ENCODE measurements at regions not wholly inside any gene's neighbourhood (a gene's known extent, or its start where the extent isn't known, plus 50 kb on each side); places are given as distances from the start of the nearest gene placed in this dataset.

DNA sequence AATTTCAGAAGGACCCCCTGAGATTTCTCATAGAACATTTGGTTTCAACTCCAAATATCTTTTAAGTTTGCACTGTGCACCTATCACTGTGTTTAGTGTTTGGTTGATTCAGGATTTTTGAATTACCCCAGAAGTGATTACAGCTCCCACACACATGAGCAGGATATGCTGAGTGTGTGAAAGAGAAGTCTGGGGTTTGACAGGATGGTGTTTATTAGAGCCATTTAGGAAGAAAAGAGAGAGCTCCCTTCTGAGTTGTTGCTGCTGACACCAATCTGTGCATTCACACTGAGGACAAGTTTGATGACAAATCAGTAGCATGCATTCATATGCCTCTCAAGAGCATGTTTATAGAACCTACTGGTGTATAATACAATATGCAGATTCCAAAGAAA is 118.1 kb downstream of the RPL22L1 start:
- DNase-seq = no peak

DNA sequence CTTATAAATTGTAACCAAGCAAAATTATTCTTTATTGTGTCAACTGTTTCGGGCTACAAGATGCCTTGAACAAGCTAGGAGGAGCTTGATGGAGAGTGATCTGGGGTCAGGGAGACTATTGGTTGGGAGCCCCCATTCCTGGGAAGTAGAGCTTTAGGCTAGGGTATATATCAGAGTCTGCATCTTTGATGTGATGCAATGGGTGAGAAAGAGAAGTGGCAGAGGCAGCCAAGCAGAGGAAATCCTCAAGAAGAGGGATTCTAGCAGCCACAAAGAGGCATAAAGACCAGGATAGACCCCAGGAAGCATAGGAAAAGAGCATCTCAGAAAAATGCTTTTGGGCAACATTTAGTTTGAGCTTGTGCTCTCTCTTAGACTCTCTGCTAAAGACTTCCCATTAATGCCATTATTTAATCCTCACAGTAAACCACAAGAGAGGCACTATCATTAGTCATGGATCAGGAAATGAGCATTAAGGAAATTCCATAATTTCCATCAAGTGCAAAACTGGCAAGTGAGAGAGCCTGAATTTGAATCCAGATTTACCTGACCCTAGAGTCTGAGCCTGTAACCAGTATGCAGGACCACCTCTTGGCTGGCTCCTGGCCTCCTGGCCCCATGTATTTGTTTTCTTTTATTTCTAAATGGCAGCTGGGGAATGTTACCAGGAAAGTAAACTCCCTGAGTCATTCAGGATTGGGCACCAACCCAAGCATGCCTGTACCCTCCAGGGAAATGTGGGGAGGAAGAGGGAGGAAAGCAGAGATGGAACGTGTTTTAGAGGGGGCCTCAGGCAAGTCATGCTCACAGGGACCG is 118.7 kb downstream of the RPL22L1 start:
- DNase-seq = no peak

DNA sequence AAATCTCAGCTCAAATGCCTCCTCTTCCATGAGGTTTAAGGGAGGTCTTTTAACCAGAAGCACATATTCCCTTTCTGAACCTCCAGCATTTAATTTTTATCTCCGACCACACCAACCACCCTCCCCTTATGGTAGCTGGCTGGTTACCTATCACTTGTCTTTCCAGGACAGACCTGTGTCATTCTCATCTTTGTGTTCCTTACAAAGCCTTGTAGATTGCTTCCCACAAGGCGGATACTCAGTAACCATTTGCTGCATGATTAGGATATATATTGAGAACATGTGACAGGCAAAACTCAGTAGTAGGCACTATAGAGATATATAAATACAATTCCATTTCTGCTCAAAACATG is 119.5 kb downstream of the RPL22L1 start:
- DNase-seq = no peak

DNA sequence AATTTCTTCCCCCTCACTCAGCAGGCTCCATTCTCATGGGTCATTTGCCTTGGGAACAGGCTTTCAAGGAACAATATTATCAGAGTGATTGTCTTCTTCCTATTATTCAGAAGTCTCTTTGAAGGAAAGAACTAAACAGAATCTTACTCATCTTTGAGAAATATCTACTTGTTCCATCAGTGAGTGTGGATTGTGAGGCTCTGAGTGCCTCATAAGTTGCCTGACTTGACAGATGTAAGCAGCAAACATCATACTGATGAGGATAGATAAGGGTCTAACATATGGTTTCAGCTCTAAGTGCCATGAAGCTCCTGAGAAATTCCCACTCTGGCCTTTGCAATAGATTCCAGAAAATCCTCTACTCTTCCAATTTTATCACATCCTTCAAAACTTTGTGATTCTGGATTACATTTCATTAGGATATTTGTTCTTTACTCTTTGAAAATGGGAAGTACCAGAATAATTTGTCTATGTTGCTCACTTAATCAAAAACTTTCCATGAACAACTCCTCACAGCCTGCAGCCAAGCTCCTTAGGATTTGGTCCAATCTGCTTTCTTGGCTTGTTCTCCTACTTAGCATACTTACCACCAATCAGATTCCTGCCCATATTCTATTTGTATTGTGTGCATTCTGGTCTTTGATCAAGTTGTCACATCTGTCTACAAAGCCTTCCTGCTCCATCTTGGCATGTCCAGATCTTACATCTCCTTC is 120.1 kb downstream of the RPL22L1 start:
- DNase-seq = no peak

DNA sequence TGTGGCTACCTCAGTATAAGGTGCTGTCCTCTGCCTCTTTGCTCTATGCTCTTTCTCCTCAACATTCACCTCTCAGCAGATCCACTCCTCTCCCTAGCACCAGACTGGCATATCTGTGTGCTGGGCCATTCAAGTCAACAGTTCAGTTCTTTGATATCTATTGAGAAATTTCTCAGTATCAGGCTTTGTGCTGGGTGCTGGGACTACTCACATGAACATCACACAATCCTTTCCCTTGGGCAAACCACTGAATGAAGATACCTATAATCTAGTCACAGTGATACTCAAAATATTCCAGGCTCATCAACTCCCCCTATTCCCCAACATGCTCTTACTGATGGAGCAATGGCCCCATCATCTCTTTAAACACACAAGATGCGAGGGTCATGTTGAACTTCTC is 120.8 kb downstream of the RPL22L1 start:
- DNase-seq = no peak

DNA sequence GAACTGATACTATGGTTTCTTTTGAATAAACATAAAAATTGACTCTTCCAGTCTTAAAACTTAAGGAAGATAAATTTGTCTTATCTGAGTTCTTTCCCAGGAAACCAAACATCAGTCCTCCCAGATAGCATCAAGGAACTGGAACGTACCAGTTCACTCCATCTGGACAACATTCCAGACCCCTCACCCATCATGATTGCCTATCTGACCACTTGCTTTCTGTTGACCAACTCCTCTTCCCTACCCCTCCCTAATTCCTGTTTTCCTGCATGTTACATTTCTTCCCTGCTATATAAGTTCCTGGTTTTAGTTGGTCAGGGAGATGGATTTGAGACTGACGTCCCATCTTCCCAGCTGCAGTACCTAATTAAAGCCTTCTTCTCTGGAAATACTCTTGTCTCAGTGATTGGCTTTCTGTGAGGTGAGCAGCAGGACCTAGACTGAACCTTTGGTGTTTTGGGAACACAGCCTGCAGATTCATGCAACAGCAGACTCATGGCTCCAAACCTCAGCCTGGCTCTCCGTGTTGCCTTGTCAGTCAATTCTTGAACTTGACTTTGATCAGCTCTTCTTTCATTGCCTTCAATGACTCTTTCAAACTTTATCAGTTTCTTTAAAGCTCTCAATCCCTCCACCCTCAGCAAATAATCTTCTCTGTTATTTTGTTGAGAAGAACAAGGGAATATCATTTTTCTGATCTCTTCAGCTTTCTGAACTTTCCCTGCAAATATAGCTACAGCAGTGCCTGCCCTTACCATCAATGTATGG is 123.6 kb downstream of the RPL22L1 start:
- DNase-seq = no peak

DNA sequence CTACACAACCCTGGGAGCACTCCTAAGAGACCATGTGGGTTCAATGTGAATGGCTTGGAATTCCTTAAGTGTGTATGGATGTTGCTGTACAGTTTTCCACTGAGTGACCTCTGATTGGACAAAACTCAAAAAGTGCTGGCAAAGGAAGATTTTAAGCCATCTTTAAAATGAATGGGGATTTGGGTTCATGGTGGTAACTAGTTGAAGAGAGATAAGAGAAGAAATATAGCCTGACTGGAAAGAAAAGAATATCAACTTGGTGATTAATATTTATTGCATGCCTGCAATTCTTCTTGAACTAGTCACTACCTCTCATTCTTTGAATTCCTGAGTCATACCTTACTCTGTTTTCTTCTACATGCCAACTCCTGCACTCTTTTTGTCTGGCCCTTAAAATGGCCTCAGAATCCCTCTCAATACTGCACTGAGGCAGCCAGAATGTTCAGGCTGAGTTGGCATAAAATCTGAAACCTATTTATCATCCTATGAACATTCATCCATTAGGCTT is 124.7 kb downstream of the RPL22L1 start:
- no peak for DNase-seq

DNA sequence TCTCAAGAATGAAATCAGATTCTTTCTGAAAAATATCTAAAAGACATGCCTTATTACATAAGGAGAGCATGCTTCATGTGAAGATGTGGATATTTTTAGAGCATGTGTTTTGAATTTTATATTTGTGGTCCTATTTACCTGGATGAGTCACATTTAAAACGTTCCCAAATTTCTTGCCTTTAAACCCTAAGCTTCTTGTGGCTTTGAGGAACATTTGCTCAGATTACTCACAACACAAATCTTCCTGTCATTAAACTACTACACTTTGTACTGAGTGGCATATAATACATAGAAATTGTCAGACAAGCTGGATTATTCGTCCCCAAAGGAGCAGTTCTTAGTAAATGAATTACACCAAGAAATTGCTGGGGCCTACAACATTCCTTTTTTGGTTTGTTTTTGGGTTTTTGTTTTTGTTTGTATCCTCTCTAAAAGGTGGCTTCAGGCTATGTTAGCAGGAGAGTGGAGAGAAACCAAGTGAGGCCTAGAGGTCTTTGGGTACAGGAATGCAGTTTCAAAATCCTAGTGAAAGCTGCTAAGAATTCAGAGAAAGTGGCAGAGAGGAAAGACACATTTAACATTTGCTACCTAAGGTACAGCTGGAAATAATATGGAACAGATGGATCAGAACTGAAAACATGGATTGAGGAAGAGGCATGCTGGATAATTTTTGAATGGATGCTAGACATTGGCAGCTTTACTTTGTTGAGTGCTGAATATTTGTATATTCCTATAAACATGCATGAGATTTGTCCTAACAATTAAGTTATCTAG is 128.1 kb downstream of the RPL22L1 start:
- no peak for DNase-seq

DNA sequence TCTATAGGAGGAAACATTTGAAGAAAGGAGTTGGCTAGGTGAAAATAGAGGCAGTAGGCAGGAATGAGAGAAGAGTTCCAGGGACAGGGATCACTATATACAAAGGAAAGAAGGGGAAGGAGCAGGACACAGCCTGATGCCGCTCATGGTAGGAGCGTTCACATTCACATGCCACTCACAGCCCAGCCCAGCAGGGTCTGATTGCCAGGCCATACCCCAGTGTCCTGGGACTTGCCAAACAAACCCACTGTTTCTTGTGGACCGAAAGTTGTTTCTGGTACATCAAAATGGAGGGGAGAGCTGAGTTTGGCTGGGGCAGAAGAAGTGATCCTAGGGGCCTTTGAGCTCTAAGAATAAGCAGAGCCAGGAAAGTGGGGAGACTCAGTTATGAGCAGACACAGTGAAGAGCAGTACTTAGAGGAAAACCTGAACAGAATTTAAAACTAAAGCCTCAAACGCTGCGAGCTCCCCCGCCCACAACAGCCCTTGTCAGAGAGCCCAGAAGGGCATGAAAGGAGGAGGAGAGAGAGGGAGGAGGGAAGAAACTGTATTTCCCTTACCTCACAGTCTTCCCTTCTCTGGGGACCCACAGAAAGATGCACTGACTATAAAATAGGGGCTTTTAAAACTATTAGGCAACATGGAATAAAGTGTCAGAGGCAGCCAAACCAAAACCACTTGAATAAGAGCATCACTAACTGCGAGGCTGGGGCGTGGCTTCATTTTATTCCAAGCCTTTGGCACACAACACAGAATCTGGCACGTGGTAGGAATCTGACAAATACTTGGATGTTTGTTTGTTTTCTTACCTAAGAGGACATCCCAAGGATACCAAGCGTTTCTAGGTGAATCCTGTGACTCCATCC is 129.0 kb downstream of the RPL22L1 start:
- no peak for DNase-seq

DNA sequence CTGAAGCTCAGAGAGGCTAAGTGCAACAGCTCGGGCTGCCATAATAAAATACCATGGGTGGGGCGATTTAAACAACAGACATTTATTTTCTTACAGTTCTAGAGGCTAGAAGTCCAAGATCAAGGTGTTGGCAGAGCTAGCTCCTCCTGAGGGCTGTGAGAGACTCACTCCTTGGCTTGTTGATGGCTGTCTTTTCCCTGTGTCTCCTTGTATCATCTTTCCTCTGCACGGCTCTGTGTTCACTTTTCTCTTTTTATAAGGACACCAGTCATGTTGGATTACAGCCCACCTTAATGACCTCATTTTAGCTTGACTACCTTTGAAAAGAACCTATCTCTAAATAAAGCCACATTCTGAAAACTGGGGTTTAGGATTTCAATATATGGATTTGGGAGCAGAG is 129.7 kb downstream of the RPL22L1 start:
- no peak for DNase-seq

DNA sequence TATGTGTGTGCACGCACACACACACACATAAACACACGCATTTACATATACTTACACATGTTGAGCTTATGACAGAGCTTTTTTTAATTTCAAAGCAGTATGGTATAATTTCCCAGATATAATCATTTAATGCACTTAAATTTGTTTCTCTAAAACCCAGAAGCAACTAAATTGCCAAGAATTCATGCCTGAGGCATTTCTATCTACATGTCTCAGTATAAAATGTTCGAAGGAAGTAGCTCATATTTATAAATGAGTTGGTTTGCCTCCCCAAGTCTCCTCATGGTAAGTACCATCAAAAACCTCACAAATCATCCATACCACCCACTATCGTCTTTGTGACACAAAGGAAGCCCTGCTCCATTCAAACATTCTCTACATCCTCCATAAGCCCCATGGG is 130.6 kb downstream of the RPL22L1 start:
- no peak for DNase-seq

DNA sequence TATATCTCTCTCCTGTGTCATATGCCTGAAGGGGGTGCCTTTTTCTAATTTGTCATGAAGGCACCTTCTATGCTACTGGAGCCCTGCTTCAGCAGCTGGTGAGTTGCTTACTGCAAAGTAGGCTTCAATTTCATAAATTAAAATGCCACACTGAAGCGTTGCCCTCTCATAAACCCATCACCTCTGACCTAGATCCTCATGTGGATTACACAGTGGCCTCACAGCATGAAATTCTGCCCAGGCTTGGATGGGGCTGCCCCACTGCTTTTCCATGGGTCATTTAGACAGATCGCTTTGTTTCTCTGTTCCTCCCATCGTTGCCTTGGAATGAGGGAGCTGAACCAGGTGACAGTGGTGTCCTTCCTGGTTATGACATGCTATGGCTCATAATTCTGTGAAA is 131.2 kb downstream of the RPL22L1 start:
- no peak for DNase-seq

DNA sequence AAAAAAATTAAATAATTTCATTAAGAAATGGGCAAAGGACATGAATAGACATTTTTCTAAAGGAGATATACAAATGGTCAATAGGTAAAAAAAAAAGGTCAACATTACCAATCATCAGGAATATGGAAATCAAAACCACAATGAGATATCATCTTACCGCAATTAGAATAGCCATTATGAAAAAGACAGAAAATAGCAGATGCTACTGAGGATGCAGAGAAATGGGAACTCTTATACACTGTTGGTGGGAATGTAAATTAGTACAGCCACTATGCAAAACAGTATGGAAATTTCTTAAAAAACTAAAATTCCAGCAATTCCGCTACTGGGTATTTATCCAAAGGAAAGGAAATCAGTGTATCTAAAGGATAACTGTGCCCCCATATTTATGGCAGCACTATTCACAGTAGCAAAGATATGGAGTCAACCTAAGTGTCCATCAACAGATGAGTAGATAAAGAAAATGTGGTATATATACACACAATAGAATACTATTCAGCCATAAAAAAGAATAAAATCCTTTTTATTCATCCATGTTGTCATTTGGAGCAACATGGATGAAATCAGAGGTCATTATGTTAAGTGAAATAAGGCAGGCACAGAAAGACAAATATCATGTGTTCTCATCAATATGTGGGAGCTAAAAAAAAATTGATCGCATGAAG is 132.4 kb downstream of the RPL22L1 start:
- no peak for DNase-seq

DNA sequence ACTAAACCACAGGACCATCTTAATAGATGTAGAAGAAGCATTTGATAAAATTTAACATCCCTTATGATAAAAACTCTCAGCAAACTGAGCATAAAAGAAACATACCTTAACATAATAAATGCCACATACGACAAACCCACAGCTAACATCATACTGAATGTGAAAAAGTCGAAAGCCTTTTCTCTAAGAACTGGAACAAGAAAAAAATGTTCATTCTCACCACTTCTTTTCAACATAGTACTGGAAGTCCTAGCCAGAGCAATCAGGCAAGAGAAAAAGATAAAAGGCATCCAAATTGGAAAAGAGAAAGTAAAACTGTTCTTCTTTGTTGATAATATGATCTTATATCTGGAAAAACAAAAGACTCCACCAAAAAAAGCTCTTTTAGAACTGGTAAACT is 134.2 kb downstream of the RPL22L1 start:
- DNase-seq = no peak

DNA sequence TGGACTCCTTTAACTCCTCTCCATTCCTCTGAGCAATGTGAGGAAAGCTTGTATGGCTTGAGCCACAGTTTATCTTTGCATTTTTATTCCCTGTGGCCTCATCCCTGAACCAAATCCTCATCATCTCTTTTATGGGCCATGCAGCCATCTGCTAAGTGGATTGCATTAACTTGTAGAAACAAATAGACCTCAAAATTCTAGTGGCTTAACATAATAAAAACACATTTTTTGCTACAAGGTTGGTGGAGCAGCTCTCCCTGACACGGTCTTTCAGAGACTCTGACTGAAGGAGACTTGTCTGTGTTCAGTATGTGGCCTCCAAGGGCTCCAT is 135.3 kb downstream of the RPL22L1 start:
- no peak for DNase-seq

DNA sequence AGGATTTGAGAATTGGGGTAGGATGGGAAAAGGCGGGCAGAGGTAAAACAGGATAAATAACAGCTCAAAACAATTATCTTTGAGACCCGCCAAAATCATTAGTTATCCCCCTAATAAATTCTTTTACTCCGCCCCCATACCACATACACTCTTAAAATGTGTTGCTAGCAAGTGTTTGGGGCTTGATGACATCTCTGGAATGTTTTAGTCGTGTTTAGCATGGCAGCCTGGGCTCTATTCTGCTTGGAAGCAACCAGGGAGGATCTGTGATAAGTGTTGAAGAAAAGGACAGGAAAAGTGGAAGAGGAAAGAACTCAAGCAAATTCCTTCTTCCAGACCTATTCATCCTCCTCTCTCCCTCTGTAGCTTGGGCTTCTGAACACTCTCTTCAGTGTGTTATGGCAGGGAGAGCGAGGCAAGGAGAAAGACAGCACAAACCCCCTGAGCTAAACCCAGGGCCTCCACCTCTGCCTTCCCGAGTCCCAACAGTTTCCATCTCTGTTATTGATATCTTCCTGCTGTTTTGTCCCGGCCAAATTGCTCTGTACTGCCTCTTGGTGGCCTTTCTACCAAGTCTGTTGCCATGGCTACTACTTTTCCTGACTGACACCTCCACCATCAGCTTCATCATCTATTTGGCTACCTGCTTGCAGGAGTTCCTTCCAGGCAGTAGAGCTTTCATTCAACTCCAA is 135.8 kb downstream of the RPL22L1 start:
- DNase-seq = no peak

DNA sequence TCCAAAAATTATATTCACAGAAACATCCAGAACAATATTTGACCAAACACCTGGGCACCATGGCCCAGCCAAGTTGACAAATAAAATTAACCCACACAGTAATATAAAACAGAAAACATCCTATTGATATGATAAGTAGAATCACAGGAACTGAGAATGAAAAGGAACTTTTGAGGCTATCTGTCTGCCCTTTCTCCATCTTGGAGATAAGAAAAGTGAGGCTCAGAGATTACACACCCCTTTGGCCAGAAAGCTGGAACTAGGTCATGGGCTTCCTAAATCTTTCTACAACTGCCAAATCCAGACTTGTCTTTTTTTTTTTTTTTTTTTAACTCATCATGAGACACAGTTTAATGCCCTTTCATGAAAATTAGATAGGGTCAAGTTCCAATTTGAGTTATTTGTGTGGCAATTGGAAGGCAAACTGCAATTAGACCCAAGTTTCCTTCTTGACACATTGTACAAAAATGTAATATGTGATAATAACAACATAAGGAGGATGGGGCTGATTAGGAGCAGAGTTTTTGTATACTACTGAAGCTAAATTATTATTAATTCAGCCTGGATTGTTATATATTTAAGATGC is 137.2 kb downstream of the RPL22L1 start:
- no peak for DNase-seq

DNA sequence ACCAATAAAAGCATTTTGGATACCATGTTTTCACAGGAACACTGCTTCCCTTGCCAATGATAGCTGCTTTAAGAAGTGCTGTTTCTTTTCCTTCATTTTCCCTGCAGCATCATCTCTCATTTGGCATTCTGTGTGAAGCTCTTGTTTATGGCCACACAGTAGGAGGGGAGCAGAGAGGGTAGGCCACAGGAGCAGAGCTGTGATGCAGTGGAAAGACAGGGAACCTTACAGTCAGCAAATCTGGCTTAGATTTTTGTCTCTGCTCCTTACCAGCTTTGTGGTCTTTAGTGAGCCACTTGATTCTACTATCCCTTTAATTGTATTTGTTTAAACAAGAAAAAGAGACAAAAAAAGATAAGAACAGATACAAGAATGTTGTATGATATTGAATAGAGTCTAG is 138.7 kb downstream of the RPL22L1 start:
- DNase-seq = no peak

DNA sequence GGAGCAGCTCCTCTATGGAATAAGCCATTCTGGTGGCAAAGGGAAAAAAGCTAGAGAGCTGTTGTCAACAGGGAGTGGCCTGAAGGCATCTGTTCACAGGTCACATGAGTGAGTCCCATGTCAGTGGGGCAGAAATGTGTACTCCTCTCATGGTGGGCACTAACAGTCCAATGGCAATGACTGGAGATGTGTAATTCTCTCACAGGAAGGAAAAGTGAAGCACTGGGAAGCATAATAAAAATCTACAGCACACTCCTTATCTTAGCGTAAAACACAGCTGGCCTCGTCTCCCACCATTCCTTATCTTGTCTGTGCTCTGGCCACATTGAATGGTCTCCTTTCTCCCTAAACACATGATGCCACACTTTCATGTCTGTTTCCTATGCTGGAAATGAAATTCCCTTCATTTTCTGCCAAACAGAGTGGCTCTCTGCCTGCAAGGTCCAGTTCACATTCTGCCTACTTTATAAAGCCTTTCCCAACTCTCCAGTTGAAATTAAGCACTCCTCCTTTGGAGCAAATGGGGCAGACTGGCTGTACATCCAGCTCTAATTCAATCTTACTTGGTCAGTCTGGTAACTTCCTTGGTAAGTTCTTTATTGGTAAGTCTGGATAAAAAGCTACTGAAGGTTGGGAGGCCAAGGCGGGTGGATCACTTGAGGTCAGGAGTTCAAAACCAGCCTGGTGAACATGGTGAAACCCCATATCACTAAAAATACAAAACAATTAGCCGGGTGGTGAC is 139.8 kb downstream of the RPL22L1 start:
- no peak for DNase-seq

DNA sequence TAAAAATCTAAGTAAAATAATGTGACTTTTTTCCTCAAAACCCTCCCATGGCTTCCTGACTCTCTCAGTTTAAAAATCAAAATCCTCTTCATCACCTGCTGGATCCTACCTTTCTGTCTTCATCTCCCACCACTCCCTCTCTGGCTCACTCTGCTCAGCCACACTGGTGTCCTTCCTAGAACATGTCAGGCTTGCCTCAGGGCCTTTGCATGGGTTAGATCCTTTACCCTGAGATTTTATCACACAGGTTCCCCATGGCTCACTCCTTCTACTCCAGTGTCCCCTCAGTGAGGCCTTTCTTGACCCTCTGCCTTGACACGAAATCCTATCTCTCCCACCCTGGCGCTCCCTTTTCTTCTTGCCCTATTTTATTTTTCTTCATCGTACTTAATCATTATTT is 141.8 kb downstream of the RPL22L1 start:
- DNase-seq = no peak
